ENCODE measurements at regions not wholly inside any gene's neighbourhood (a gene's known extent, or its start where the extent isn't known, plus 50 kb on each side); places are given as distances from the start of the nearest gene placed in this dataset.
"Not testable (repeated sequence)": the region's sequence is repeated elsewhere in the genome, so short reads cannot be mapped to it uniquely, and the experiment has no call there.

DNA sequence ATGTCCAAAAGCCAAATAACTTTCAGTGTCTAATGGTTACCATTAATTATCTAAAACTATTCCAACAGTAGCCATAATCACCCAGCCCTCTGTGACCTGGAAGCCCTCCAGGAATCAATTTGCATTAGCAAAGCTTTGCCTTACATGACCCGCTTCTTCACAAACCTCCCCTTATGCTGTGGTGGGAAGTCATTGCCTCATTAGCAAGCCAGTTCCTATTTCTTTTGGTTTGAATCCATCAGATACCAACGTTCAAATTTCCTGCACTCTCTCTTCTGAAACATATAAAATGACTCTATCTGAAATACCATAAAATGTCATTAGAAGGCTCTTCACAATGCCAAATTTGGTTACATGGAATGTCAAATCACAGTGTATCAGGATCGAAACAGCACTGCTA is 268.3 kb upstream of the PRKD1 start:
- H3K4me3 Mint-ChIP-seq (ENCODE audit: low read depth): no peak overlapping the region
- H3K27me3 Mint-ChIP-seq: no peaks in the 10 kb centered on the region
- TF ChIP-seq, protein P1, sequence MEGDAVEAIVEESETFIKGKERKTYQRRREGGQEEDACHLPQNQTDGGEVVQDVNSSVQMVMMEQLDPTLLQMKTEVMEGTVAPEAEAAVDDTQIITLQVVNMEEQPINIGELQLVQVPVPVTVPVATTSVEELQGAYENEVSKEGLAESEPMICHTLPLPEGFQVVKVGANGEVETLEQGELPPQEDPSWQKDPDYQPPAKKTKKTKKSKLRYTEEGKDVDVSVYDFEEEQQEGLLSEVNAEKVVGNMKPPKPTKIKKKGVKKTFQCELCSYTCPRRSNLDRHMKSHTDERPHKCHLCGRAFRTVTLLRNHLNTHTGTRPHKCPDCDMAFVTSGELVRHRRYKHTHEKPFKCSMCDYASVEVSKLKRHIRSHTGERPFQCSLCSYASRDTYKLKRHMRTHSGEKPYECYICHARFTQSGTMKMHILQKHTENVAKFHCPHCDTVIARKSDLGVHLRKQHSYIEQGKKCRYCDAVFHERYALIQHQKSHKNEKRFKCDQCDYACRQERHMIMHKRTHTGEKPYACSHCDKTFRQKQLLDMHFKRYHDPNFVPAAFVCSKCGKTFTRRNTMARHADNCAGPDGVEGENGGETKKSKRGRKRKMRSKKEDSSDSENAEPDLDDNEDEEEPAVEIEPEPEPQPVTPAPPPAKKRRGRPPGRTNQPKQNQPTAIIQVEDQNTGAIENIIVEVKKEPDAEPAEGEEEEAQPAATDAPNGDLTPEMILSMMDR (IDR thresholded peaks at IDR 0.05; ENCODE audit: unreplicated experiment): no peak
- no peak overlapping the region for H3K27ac Mint-ChIP-seq
- no peaks in the 10 kb centered on the region for H3K4me1 Mint-ChIP-seq (ENCODE audit: low read depth)
- no peaks in the 10 kb centered on the region for H3K9me3 Mint-ChIP-seq (ENCODE audit: low read depth)
- no peak for DNase-seq (ENCODE audit: low spot score, unreplicated experiment)
- no peaks in the 10 kb centered on the region for H3K36me3 Mint-ChIP-seq (ENCODE audit: insufficient read depth)

DNA sequence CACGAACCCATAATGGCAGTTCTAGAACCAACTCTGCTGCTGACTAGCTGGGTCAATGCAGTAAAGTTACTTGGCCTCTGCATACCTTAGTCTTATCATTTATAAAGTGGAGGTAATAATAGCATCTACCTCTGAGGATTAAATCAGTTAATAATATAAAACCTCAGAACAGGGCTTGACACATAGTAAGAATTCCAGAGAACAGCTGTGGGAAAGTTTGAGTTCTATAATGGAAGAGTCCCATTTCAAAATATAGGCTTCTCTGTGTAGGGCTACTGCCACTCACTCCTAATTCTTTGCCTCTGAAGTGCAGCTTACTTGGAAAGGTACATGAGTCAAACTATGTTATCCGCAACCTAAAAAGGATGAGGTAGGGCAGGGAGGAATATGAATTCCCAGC is 269.2 kb upstream of the PRKD1 start:
- no peaks in the 10 kb centered on the region for H3K27me3 Mint-ChIP-seq
- H3K4me1 Mint-ChIP-seq (ENCODE audit: low read depth): no peaks in the 10 kb centered on the region
- no peaks in the 10 kb centered on the region for H3K36me3 Mint-ChIP-seq (ENCODE audit: insufficient read depth)
- TF ChIP-seq, protein P1 (IDR thresholded peaks at IDR 0.05; ENCODE audit: unreplicated experiment): no peak
- no peak overlapping the region for H3K27ac Mint-ChIP-seq
- H3K4me3 Mint-ChIP-seq (ENCODE audit: low read depth): no peak overlapping the region
- no peaks in the 10 kb centered on the region for H3K9me3 Mint-ChIP-seq (ENCODE audit: low read depth)
- DNase-seq (ENCODE audit: low spot score, unreplicated experiment): no peak

DNA sequence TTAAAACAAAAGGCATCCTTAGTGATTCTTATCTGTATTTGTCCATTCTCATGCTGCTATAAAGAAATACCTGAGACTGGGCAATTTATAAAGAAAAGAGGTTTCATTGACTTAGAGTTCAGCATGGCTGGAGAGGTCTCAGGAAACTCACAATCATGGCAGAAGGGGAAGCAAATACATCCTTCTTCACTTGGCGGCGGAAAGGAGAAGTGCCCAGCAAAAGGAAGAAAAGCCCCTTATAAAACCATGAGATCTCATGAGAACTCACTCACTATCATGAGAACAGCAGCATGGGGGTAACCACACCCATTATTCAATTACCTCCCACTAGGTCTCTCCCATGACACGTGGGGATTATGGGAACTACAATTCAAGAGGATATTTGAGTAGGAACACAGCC is 271.1 kb upstream of the PRKD1 start:
- H3K4me1 Mint-ChIP-seq (ENCODE audit: low read depth); H3K36me3 Mint-ChIP-seq (ENCODE audit: insufficient read depth); H3K4me3 Mint-ChIP-seq (ENCODE audit: low read depth); H3K27ac Mint-ChIP-seq; H3K27me3 Mint-ChIP-seq; H3K9me3 Mint-ChIP-seq (ENCODE audit: low read depth); DNase-seq (ENCODE audit: low spot score, unreplicated experiment): not testable (repeated sequence)

DNA sequence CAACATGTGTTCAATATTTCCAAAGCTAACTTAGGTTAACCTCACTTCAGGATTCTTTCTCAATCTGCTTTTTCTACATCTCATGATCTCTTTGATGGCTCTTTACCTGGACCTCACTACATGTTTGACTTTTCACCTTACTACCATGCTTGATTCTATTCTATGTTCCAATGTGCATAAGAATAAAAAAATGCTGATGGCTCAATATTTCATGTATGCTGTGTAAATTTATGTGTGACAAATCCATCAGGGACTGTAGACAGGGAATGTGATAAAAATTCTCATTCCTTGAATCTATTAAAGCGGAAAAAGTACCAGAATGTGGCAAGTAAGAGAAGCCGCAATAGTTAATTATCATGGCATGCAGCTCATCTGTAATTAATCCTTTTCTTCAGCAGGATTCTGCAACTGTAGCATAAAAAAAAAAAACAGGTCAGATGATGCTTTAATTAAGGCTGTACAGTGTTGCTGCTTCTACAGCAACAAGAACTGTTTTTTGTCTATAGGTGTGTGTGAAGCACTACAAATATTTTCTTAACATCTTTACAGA is 276.9 kb upstream of the PRKD1 start:
- H3K27ac Mint-ChIP-seq: no peak overlapping the region
- H3K9me3 Mint-ChIP-seq (ENCODE audit: low read depth): no peaks in the 10 kb centered on the region
- no peaks in the 10 kb centered on the region for H3K4me1 Mint-ChIP-seq (ENCODE audit: low read depth)
- TF ChIP-seq, protein P1 (IDR thresholded peaks at IDR 0.05; ENCODE audit: unreplicated experiment): no peak
- no peak overlapping the region for H3K4me3 Mint-ChIP-seq (ENCODE audit: low read depth)
- H3K27me3 Mint-ChIP-seq: no peaks in the 10 kb centered on the region
- no peak for DNase-seq (ENCODE audit: low spot score, unreplicated experiment)
- H3K36me3 Mint-ChIP-seq (ENCODE audit: insufficient read depth): no peaks in the 10 kb centered on the region

DNA sequence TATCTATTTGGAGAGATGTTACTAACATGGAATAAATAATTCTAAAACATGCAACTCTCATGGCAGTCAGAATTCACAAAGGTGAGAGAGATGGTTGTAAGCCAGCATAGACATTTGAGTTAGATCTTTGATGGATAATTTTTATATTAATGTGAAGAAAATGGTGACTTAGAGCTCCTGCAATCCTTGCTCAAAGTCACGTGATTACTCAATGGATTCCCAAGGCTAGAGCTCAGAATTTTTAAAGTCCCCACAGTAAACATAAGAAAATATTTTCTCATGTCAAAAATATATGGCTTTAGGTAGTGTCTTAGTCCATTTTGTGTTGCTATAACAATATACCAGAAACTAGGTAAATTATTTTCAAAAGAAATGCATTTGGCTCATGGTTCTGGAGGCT is 281.5 kb upstream of the PRKD1 start:
- TF ChIP-seq, protein P1 (IDR thresholded peaks at IDR 0.05; ENCODE audit: unreplicated experiment): no peak
- no peaks in the 10 kb centered on the region for H3K27me3 Mint-ChIP-seq
- no peak overlapping the region for H3K27ac Mint-ChIP-seq
- no peak for DNase-seq (ENCODE audit: low spot score, unreplicated experiment)
- H3K4me3 Mint-ChIP-seq (ENCODE audit: low read depth): no peak overlapping the region
- no peaks in the 10 kb centered on the region for H3K36me3 Mint-ChIP-seq (ENCODE audit: insufficient read depth)
- no peaks in the 10 kb centered on the region for H3K9me3 Mint-ChIP-seq (ENCODE audit: low read depth)
- H3K4me1 Mint-ChIP-seq (ENCODE audit: low read depth): no peaks in the 10 kb centered on the region

DNA sequence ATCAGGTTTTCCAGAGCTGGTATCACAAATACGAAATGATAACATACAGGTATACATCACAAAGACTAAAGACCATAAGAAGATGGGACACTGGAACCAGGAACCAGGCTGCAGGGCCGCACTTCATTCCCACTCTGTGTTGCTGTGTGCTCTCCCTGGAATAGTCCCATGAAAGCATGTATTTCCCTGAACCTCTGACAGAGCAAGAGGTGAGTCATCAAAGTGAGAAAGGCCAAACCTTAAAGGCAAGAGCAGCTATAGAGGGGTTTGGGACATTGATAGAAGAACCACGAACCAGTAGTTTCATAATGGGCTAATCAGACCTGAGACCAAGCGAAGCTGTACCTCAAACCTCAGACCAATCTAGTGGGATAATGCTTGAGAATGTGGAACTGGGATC is 283.0 kb upstream of the PRKD1 start:
- Mint-ChIP-seq H3K4me1 (ENCODE audit: low read depth) (no peaks in the 10 kb centered on the region), H3K27me3 (no peaks in the 10 kb centered on the region), H3K27ac (no peak overlapping the region), H3K9me3 (ENCODE audit: low read depth) (no peaks in the 10 kb centered on the region), H3K36me3 (ENCODE audit: insufficient read depth) (no peaks in the 10 kb centered on the region), H3K4me3 (ENCODE audit: low read depth) (no peak overlapping the region)
- DNase-seq (ENCODE audit: low spot score, unreplicated experiment): no peak
- TF ChIP-seq, protein P1 (IDR thresholded peaks at IDR 0.05; ENCODE audit: unreplicated experiment): no peak

Measured in progenitor cell of endocrine pancreas (in vitro differentiated cells).